Neural cell (in vitro differentiated cells): ENCODE measurements at regions not wholly inside any gene's neighbourhood (a gene's known extent, or its start where the extent isn't known, plus 50 kb on each side); places are given as distances from the start of the nearest gene placed in this dataset.

Experiments used
- H2AFZ ChIP-seq: fragments of 200-600, 300-800 bp; sonication (generic), shearing (Covaris generic); 2 replicates; pipeline ENCODE4 v1.6.0; 2014; ENCODE audit warnings: low read depth, mild to moderate bottlenecking, antibody characterized with exemption, low read length, moderate library complexity
- H3F3A ChIP-seq: fragments of 200-600 bp; shearing (Covaris generic); 2 replicates; pipeline ENCODE4 v1.6.1; 2016; ENCODE audit warnings: mild to moderate bottlenecking, moderate library complexity, mixed read lengths, antibody characterized with exemption, low read length; ENCODE audit not compliant: insufficient read depth, poor library complexity, severe bottlenecking
- H3K27ac ChIP-seq: fragments of 200-600, 300-800 bp; sonication (generic), shearing (Covaris generic); 2 replicates; pipeline ENCODE4 v1.5.1; 2014; ENCODE audit warnings: mild to moderate bottlenecking, low read length, moderate library complexity
- H3K27me3 ChIP-seq: fragments of 300-800, 200-600 bp; sonication (generic), shearing (Covaris generic); 2 replicates; pipeline ENCODE4 v1.6.0; 2014; ENCODE audit warnings: mild to moderate bottlenecking, low read depth, low read length, moderate library complexity; ENCODE audit not compliant: insufficient read depth
- H3K36me3 ChIP-seq: fragments of 300-800, 200-600 bp; sonication (generic), shearing (Covaris generic); 2 replicates; pipeline ENCODE4 v1.5.1; 2014; ENCODE audit warnings: mild to moderate bottlenecking, antibody characterized with exemption, low read length, moderate library complexity; ENCODE audit not compliant: insufficient read depth
- H3K4me2 ChIP-seq: fragments of 300-800, 200-600 bp; sonication (generic), shearing (Covaris generic); 2 replicates; pipeline ENCODE4 v1.6.0; 2014; ENCODE audit warnings: mild to moderate bottlenecking, low read length
- H3K4me3 ChIP-seq: fragments of 300-800, 200-600 bp; sonication (generic), shearing (Covaris generic); 2 replicates; pipeline ENCODE4 v1.5.1; 2014; ENCODE audit warnings: mild to moderate bottlenecking, low read length, moderate library complexity
- H3K79me2 ChIP-seq: fragments of 200-600 bp; shearing (Covaris generic); replicated peaks from 2 replicates; pipeline ENCODE4 v1.6.0; 2014; ENCODE audit warnings: mild to moderate bottlenecking, low read length, moderate library complexity; ENCODE audit not compliant: insufficient read depth
- H3K9ac ChIP-seq: fragments of 300-800, 200-600 bp; sonication (generic), shearing (Covaris generic); 2 replicates; pipeline ENCODE4 v1.6.1; 2016; ENCODE audit warnings: mild to moderate bottlenecking, low read length, mixed read lengths
- H3K9me2 ChIP-seq: fragments of 200-600 bp; shearing (Covaris generic); 2 replicates; pipeline ENCODE4 v1.6.1; 2016; ENCODE audit warnings: mild to moderate bottlenecking, low read length, mixed read lengths; ENCODE audit not compliant: insufficient read depth
- H3K9me3 ChIP-seq: fragments of 200-600, 300-800 bp; sonication (generic), shearing (Covaris generic); 2 replicates; pipeline ENCODE4 v1.6.1; 2016; ENCODE audit warnings: mild to moderate bottlenecking, mixed run types, low read length, moderate library complexity, mixed read lengths
- H4K20me1 ChIP-seq: fragments of 200-600 bp; shearing (Covaris generic); 2 replicates; pipeline ENCODE4 v1.6.1; 2016; ENCODE audit warnings: mild to moderate bottlenecking, mixed run types; ENCODE audit not compliant: insufficient read depth
- CTCF ChIP-seq: fragments of 450-650 bp; IDR thresholded peaks from 2 replicates; pipeline ENCODE4 v1.5.1; 2014; ENCODE audit warnings: antibody characterized with exemption, mild to moderate bottlenecking, moderate library complexity; ENCODE audit not compliant: poor library complexity, severe bottlenecking
- EP300 ChIP-seq: fragments of 450-650 bp; conservative IDR thresholded peaks from 2 replicates; pipeline ENCODE4 v1.6.1; 2014; ENCODE audit warnings: antibody characterized with exemption, mild to moderate bottlenecking, moderate library complexity; ENCODE audit not compliant: poor library complexity, severe bottlenecking
- EZH2 ChIP-seq: fragments of 200-600, 300-800 bp; shearing (Covaris generic), sonication (generic); IDR thresholded peaks from 2 replicates; pipeline ENCODE4 v1.6.1; 2014; ENCODE audit warnings: antibody characterized with exemption, low read length, borderline replicate concordance, mild to moderate bottlenecking; ENCODE audit not compliant: insufficient read depth, poor library complexity, severe bottlenecking
- MXI1 ChIP-seq: fragments of 450-650 bp; conservative IDR thresholded peaks from 2 replicates; pipeline ENCODE4 v1.6.1; 2014; ENCODE audit warnings: antibody characterized with exemption, mild to moderate bottlenecking; ENCODE audit not compliant: poor library complexity, severe bottlenecking
- POLR2AphosphoS5 ChIP-seq: IDR thresholded peaks from 2 replicates; pipeline ENCODE4 v1.6.1; 2012
- RAD21 ChIP-seq: fragments of 450-650 bp; conservative IDR thresholded peaks from 2 replicates; pipeline ENCODE4 v1.6.1; 2014; ENCODE audit warnings: antibody characterized with exemption, mild to moderate bottlenecking, moderate library complexity
- REST ChIP-seq: IDR thresholded peaks from 2 replicates; pipeline ENCODE4 v1.6.1; 2012; ENCODE audit warnings: borderline replicate concordance
- SMC3 ChIP-seq: fragments of 450-650 bp; conservative IDR thresholded peaks from 2 replicates; pipeline ENCODE4 v1.6.1; 2014; ENCODE audit warnings: antibody characterized with exemption, mild to moderate bottlenecking, moderate library complexity; ENCODE audit not compliant: poor library complexity
- TAF1 ChIP-seq: IDR thresholded peaks from 2 replicates; pipeline ENCODE4 v1.6.1; 2012; ENCODE audit warnings: low read depth

GRCh38 chr2:61640406-61640805 lies 102.2 kb upstream of the XPO1 start:
- Histone ChIP-seq H3K79me2 (no peaks in the 10 kb centered on the region), H3K9me2 (no peaks in the 10 kb centered on the region), H3K27me3 (no peaks in the 10 kb centered on the region), H3K4me2 (no peak overlapping the region), H3K4me3 (no peak overlapping the region), H3K27ac (no peak overlapping the region), H3K36me3 (no peaks in the 10 kb centered on the region), H2AFZ (no peak overlapping the region), H3K9me3 (no peaks in the 10 kb centered on the region), H4K20me1 (no peaks in the 10 kb centered on the region), H3K9ac (no peak overlapping the region), H3F3A (no peaks in the 10 kb centered on the region)
- TF ChIP-seq RAD21 (no peak), CTCF (no peak)

- TF ChIP-seq CTCF (no peak), REST (no peak), EP300 (no peak), RAD21 (no peak), MXI1 (no peak), TAF1 (no peak), SMC3 (no peak)
- Histone ChIP-seq H3K4me3 (no peak overlapping the region), H3K9me3 (no peaks in the 10 kb centered on the region), H3K36me3 (no peaks in the 10 kb centered on the region), H3K4me2 (no peak overlapping the region), H3K9ac (no peak overlapping the region), H3K27ac (no peak overlapping the region), H3K27me3 (no peaks in the 10 kb centered on the region), H3K79me2 (no peaks in the 10 kb centered on the region), H3F3A (no peaks in the 10 kb centered on the region), H2AFZ (no peak overlapping the region), H4K20me1 (no peaks in the 10 kb centered on the region), H3K9me2 (no peaks in the 10 kb centered on the region)
Observed at GRCh38 chr2:61639721-61640120, 101.6 kb upstream of the XPO1 start.

GRCh38 chr2:61636686-61637085 lies 98.5 kb upstream of the XPO1 start:
- Histone ChIP-seq H4K20me1 (no peaks in the 10 kb centered on the region), H3K9ac (no peak overlapping the region), H3K9me2 (no peaks in the 10 kb centered on the region), H3F3A (no peaks in the 10 kb centered on the region), H2AFZ (no peak overlapping the region), H3K4me2 (no peak overlapping the region), H3K27ac (no peak overlapping the region), H3K79me2 (no peaks in the 10 kb centered on the region), H3K4me3 (no peak overlapping the region), H3K9me3 (no peaks in the 10 kb centered on the region), H3K27me3 (no peaks in the 10 kb centered on the region), H3K36me3 (no peaks in the 10 kb centered on the region)
- TF ChIP-seq MXI1 (no peak), EZH2 (no peak), REST (no peak), POLR2AphosphoS5 (no peak), RAD21 (no peak), TAF1 (no peak), CTCF (no peak), SMC3 (no peak)
